Left cardiac atrium (tissue), 4 donors: ENCODE measurements at regions not wholly inside any gene's neighbourhood (a gene's known extent, or its start where the extent isn't known, plus 50 kb on each side); places are given as distances from the start of the nearest gene placed in this dataset.

Experiments
- ATAC-seq, 2 donors: fragments of 200-7000 bp; cut with Tn5 transposase; one replicate each; pipeline ENCODE4 v1.9.1; 2020; ENCODE audit warnings: mild to moderate bottlenecking in 2 of 2, moderate library complexity in 2 of 2
- DNase-seq: peaks from one replicate; pipeline ENCODE4 v3.0.0-alpha.2; 2020
- intact Hi-C, 2 donors: fragments of 100-400 bp; cut with DNase I; formaldehyde crosslinking; loops; one replicate each; pipeline versions ENCODE4 v1.14.1 to v1.15.1; 2022 to 2023
- donor health status: DM: no; HTN: yes; CAD: no.
- donor health status: DM: no; HTN: yes; CAD: no; lungs with severe emphysema.
- donor health status: DM: yes; HTN: yes; CAD: no.
- donor health status: Dilated cardiomyopathy.

GRCh38 chr12:97005174-97005573 lies 98.1 kb downstream of the NEDD1 start:
- ATAC-seq = no peak
- no peak for DNase-seq
- intact Hi-C loops = no loop called here

- intact Hi-C loops = no loop called here
- ATAC-seq (no peak), DNase-seq (no peak)
These were observed 98.6 kb downstream of the NEDD1 start for GRCh38 chr12:97005646-97006045.

GRCh38 chr12:97006585-97006984 lies 99.5 kb downstream of the NEDD1 start:
- ATAC-seq = no peak
- intact Hi-C loops = no loop called here
- no peak for DNase-seq

- ATAC-seq (no peak), DNase-seq (no peak)
- intact Hi-C loops = no loop called here
These were observed 109.1 kb downstream of the NEDD1 start for GRCh38 chr12:97016163-97016562.

DNA sequence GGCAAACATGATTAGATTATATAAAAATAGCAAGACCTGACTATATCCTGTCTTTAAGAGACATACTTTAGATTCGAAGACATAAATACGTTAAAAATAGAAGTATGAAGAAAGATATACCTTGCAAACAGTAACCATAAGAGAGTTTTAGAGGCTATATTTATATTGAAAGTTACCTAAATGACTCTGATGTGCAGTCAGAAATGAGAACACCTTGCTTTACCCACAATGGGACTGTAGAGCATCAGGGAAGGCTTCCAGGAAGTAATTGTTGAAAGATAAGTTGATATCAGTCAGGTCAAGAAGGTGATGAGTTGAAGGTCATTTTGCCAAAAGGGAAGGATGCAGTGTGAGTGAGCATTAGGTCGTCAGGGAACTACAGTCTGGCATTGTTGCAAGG lies 110.2 kb downstream of the NEDD1 start:
- intact Hi-C loops = no loop called here
- ATAC-seq (no peak), DNase-seq (no peak)

DNA sequence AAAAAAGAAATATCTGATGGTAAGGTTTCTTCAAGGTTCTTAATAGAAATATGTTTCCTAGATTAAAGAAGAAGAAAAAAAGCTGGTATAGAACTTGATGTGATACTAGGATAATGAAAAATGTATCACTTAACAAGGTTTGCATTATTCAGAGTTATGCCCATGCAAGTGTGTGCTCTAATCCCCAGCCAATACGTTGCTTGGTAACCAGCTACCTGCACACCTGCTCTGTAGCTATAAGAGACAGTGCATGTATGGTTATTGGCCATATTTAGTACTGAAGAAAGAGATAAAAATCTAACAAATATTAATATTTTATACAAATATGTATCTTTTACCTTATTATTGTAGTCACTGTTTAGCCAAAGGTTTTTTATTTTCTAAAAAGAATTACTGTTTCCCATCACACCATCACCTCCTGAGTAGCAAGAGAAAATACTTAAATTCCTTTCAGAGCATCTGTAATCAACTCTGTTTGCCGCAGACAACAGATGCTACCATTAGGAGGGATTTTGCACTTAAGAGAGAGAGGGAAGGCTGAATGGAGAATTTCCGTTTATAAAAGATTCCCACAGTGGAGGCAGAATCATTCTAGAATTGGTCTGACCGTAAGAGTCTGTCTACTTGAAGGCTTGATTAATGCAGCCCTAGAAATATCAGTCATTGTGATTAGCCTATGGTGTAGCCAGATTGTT lies 115.6 kb downstream of the NEDD1 start:
- DNase-seq = no peak
- intact Hi-C loops = no loop called here
- ATAC-seq = no peak

GRCh38 chr12:97024393-97024792 lies 117.3 kb downstream of the NEDD1 start:
- intact Hi-C loops = no loop called here
- DNase-seq (no peak), ATAC-seq (no peak)

- DNase-seq (no peak), ATAC-seq (no peak)
- intact Hi-C loops = no loop called here
These were observed 119.8 kb downstream of the NEDD1 start for GRCh38 chr12:97026901-97027300.

DNA sequence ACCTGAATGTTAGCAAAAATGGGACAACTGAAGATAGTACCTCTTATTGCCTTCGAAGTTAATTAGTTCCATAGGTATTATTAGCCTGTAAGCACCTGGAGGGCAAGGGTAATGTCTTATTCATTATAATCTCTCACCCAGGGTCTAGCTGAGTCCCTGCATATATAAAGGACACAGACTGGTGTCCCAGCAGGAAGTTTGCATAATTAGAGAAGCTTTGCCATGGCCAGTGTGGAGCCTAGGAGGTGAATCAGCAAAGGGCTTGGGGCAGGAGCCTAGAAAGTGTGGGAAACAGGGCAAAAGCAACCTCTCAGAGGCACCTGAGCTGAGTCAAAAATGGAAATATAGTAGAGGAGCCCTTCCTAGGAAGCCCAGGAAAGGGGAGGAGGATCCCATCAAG lies 120.4 kb downstream of the NEDD1 start:
- no peak for ATAC-seq
- no peak for DNase-seq
- intact Hi-C loops = no loop called here

GRCh38 chr12:97038131-97038530 lies 131.1 kb downstream of the NEDD1 start:
- DNase-seq = no peak
- intact Hi-C loops = no loop called here

GRCh38 chr12:97038834-97039233 lies 131.8 kb downstream of the NEDD1 start:
- DNase-seq (no peak), ATAC-seq (no peak)
- intact Hi-C loops = no loop called here

More at GRCh38 chr12:97038131-97038530, 131.1 kb downstream of the NEDD1 start:
- ATAC-seq = no peak

DNA sequence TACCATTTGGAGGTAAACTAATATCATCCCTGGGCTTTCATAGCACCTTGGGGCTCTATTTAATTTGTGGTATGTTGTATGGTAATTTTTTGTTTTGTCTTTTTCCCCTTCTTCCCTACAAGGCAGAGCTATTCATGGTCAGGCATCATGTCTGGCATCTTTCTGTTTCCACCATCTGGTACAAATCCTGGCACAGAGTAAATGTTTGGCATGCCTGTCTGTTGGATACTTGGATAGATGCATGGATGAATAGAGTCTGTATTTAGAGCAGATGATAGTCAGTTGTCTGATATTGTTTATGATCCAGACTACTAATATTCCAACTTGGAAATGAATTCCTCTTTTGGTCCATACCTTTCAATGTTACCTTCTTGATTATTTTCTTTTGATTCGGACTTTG lies 139.8 kb downstream of the NEDD1 start:
- intact Hi-C loops = no loop called here
- DNase-seq = no peak
- ATAC-seq = no peak

DNA sequence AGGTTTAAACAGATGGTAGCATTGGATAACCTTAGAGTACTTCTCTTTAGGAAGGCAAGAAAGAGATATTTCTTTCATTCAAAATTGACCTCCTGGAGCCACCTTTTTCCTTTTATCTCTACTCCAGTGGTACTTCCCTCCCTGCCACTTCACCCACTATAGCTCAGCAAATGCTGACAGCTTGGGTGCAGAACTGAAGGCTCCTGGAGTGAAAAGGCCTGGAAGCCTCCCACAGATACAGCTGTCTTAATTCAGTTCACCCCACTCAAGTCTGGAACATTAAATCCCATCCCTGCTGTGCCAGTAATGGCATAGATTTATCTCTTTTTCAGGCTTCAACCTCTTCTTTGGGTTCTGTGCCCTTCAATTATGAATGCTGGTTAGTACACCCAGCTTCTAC lies 140.3 kb downstream of the NEDD1 start:
- no peak for DNase-seq
- intact Hi-C loops = no loop called here
- no peak for ATAC-seq

DNA sequence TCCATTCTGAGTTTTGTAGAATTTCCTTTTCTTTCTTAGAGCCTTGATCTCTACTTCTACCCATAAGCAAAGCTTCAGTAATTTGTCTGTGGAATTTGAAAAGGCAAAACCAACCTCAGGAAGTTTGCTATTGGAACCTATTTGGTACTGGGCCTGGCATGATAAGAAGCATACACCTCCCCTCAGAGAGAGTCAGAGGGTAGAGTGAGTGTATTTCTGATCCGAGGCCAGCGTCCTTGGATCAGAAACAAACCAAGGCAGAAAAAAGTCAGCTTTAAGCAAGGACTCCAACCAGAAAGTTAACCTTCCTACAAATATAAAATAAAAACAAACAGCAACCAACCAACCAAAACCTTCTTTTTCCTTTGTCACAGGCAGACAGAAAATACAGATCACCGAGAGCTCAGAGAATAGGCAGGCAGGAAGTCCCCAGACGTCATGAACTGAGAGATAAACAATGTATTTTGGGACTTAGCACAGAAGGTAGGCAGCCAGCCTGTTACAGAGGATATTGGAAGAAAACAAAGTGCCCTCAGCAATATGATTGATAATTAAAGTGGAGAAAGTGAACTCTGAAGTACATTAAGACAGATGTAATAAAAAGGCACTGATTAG lies 141.5 kb downstream of the NEDD1 start:
- DNase-seq = no peak
- intact Hi-C loops = no loop called here
- ATAC-seq = no peak

- ATAC-seq (no peak), DNase-seq (no peak)
- intact Hi-C loops = no loop called here
These were observed 143.5 kb downstream of the NEDD1 start for GRCh38 chr12:97050509-97050908.

DNA sequence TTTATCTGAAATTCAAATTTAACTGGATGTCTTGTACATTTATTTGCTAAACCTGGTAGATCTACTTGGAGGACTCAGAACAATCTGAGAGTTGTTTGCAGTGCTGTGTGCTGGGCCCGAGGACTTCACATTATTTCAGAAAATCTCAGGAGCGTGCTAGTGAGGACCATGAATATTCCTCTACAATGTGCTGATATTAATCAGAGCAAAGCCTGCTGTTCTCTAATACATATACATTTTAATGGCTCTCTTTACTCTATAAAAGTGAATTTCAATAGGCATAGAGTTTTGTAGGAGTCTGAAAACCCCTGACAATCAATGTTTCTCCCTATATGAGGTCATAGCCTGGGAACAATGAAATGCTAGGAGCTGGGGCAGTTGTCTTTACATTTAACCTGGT lies 144.3 kb downstream of the NEDD1 start:
- DNase-seq (no peak), ATAC-seq (no peak)
- intact Hi-C loops = no loop called here

- intact Hi-C loops = no loop called here
- no peak for ATAC-seq
- DNase-seq = no peak
These were observed 154.1 kb downstream of the NEDD1 start for GRCh38 chr12:97061171-97061570.

- DNase-seq (no peak), ATAC-seq (no peak)
- intact Hi-C loops = no loop called here
These were observed 156.4 kb downstream of the NEDD1 start for GRCh38 chr12:97063292-97063935.

- ATAC-seq = no peak
- intact Hi-C loops = no loop called here
- DNase-seq = no peak
These were observed 168.3 kb downstream of the NEDD1 start for GRCh38 chr12:97075161-97075933.

DNA sequence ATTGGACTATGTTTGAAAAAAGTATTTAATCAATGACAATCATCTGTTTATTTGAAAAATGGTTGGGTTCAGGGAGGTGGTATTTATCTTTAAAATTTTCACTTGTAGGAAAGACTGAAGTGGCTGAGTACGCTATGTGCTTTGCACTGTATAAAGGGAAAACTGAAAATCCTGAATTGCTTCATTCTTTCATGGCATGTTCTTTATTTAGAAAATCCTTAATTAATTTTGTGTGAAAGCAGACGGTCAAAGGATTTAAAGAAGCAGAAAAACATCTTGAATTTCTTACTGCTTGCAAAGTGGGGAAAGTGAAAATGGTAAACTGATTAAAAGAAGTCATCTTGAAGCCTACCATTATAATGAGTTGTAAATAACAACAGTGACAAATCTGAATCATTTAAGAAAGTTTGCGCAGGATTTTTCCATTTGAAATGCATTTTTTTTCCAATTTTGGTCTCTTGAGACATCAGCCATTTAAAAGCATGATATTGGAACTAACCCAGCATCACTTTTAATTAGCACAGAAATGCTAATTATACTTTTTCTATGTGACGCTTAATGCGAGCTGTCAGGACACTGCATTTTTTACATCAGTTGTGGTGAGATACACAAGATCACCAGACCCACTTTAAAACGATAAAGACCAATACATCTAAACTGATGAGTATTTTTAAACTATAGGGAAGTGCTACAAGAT lies 169.0 kb downstream of the NEDD1 start:
- intact Hi-C loops = no loop called here
- DNase-seq (no peak), ATAC-seq (no peak)
